AG04450 (cell line): ENCODE measurements at regions not wholly inside any gene's neighbourhood (a gene's known extent, or its start where the extent isn't known, plus 50 kb on each side); places are given as distances from the start of the nearest gene placed in this dataset.

ENCODE experiments used
- CTCF ChIA-PET: fragments of 300-600, 350-600 bp; formaldehyde crosslinking; extraction: SDS; loops from one replicate; lab custom pipeline; 2022; ENCODE audit warnings: antibody characterized with exemption, inconsistent platforms; lab: Charles Lee
- POLR2A ChIA-PET: fragments of 350-600 bp; formaldehyde crosslinking; extraction: SDS; loops from one replicate; lab custom pipeline; 2021; ENCODE audit warnings: antibody characterized with exemption, inconsistent platforms; lab: Yijun Ruan, JAX
- DNase-seq: peaks from one replicate; pipeline ENCODE4 v3.0.0-alpha.2; 2011; ENCODE audit warnings: low read depth, low spot score
- H3K27ac ChIP-seq: one replicate; pipeline ENCODE4 v1.5.1; 2012; ENCODE audit warnings: low read depth, low read length, control low read depth
- H3K27me3 ChIP-seq: one replicate; pipeline ENCODE4 v1.6.0; 2012; ENCODE audit warnings: low read length; ENCODE audit not compliant: control insufficient read depth, insufficient read depth
- H3K4me3 ChIP-seq: 2 replicates; pipeline ENCODE4 v1.5.1; 2011; ENCODE audit warnings: mild to moderate bottlenecking, low read depth, low read length, control low read depth
- H3K9me3 ChIP-seq: 2 replicates; pipeline ENCODE4 v1.5.1; 2012; ENCODE audit warnings: low read length; ENCODE audit not compliant: control insufficient read depth, insufficient read depth
- CTCF ChIP-seq: IDR thresholded peaks from 2 replicates; pipeline ENCODE4 v1.5.1; 2011; ENCODE audit warnings: low read depth, low read length, control low read depth, inconsistent platforms

GRCh38 chr11:25593221-25593620, 738.7 kb upstream of the ANO3 start:
- Histone ChIP-seq H3K27me3 (no peaks in the 10 kb centered on the region), H3K4me3 (no peak overlapping the region), H3K27ac (no peak overlapping the region), H3K9me3 (no peaks in the 10 kb centered on the region)
- CTCF ChIA-PET = no interaction called here
- no peak for TF ChIP-seq CTCF
- POLR2A ChIA-PET = no interaction called here
- no peak for DNase-seq

- H3K4me3 ChIP-seq = no peak overlapping the region
- CTCF ChIA-PET = no interaction called here
Observed at GRCh38 chr11:25596701-25597100, 735.2 kb upstream of the ANO3 start.

GRCh38 chr11:25597696-25598095, 734.2 kb upstream of the ANO3 start:
- Histone ChIP-seq H3K27me3 (no peaks in the 10 kb centered on the region), H3K27ac (no peak overlapping the region), H3K4me3 (no peak overlapping the region), H3K9me3 (no peaks in the 10 kb centered on the region)
- no peak for DNase-seq
- ChIA-PET POLR2A (no interaction called here), CTCF (no interaction called here)
- no peak for TF ChIP-seq CTCF

More at GRCh38 chr11:25596701-25597100, 735.2 kb upstream of the ANO3 start:
- Histone ChIP-seq H3K27me3 (no peaks in the 10 kb centered on the region), H3K27ac (no peak overlapping the region), H3K9me3 (no peaks in the 10 kb centered on the region)
- DNase-seq = no peak
- TF ChIP-seq CTCF = no peak
- POLR2A ChIA-PET = no interaction called here

- no peak overlapping the region for H3K27ac ChIP-seq
- DNase-seq = no peak
- TF ChIP-seq CTCF = no peak
- no peak overlapping the region for H3K4me3 ChIP-seq
- POLR2A ChIA-PET = no interaction called here
- CTCF ChIA-PET = no interaction called here
- no peaks in the 10 kb centered on the region for H3K9me3 ChIP-seq
- H3K27me3 ChIP-seq = no peaks in the 10 kb centered on the region
Observed at GRCh38 chr11:25602149-25602548, 729.8 kb upstream of the ANO3 start.

GRCh38 chr11:25602959-25603358, 729.0 kb upstream of the ANO3 start:
- Histone ChIP-seq H3K27ac (no peak overlapping the region), H3K27me3 (no peaks in the 10 kb centered on the region), H3K9me3 (no peaks in the 10 kb centered on the region), H3K4me3 (no peak overlapping the region)
- no peak for DNase-seq
- CTCF ChIA-PET = no interaction called here
- TF ChIP-seq CTCF = no peak
- POLR2A ChIA-PET = no interaction called here
